Adrenal gland (tissue), 5 donors: ENCODE measurements at regions not wholly inside any gene's neighbourhood (a gene's known extent, or its start where the extent isn't known, plus 50 kb on each side); places are given as distances from the start of the nearest gene placed in this dataset.

Experiments used
- POLR2A ChIP-seq, 2 donors: fragments of 450-650 bp; IDR thresholded peaks; one replicate each; pipeline ENCODE4 v1.6.1; 2017; ENCODE audit warnings: antibody characterized with exemption in 2 of 2, mild to moderate bottlenecking in 2 of 2, moderate library complexity in 1 of 2
- TF ChIP-seq, protein P1 (sequence below), 6 experiments: fragments of 450-650 bp in 4 of 6; fragments of 200-600 bp in 2 of 6; sonication (generic) in 1 of 6; IDR thresholded peaks; 1 replicate in 5 of 6; 2 replicates in 1 of 6; pipeline versions ENCODE4 v1.5.1 to v1.8.0; 2016 to 2021; ENCODE audit warnings: antibody characterized with exemption in 6 of 6, mild to moderate bottlenecking in 2 of 6, moderate library complexity in 1 of 6
- donor health status: DM: no; HTN: no; CAD: no.

GRCh38 chr20:40489886-40490285, 199.2 kb downstream of the MAFB start:
- TF ChIP-seq POLR2A (IDR thresholded peaks at IDR 0.05) = no peak
- TF ChIP-seq, protein P1, sequence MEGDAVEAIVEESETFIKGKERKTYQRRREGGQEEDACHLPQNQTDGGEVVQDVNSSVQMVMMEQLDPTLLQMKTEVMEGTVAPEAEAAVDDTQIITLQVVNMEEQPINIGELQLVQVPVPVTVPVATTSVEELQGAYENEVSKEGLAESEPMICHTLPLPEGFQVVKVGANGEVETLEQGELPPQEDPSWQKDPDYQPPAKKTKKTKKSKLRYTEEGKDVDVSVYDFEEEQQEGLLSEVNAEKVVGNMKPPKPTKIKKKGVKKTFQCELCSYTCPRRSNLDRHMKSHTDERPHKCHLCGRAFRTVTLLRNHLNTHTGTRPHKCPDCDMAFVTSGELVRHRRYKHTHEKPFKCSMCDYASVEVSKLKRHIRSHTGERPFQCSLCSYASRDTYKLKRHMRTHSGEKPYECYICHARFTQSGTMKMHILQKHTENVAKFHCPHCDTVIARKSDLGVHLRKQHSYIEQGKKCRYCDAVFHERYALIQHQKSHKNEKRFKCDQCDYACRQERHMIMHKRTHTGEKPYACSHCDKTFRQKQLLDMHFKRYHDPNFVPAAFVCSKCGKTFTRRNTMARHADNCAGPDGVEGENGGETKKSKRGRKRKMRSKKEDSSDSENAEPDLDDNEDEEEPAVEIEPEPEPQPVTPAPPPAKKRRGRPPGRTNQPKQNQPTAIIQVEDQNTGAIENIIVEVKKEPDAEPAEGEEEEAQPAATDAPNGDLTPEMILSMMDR (IDR thresholded peaks at IDR 0.05) = no peak
